ENCODE measurements at regions not wholly inside any gene's neighbourhood (a gene's known extent, or its start where the extent isn't known, plus 50 kb on each side); places are given as distances from the start of the nearest gene placed in this dataset.

GRCh38 chr2:157990173-157990572, 111.5 kb upstream of the UPP2 start:
- no peak for TF ChIP-seq POLR2A (IDR thresholded peaks at IDR 0.05)
- TF ChIP-seq, protein P1, sequence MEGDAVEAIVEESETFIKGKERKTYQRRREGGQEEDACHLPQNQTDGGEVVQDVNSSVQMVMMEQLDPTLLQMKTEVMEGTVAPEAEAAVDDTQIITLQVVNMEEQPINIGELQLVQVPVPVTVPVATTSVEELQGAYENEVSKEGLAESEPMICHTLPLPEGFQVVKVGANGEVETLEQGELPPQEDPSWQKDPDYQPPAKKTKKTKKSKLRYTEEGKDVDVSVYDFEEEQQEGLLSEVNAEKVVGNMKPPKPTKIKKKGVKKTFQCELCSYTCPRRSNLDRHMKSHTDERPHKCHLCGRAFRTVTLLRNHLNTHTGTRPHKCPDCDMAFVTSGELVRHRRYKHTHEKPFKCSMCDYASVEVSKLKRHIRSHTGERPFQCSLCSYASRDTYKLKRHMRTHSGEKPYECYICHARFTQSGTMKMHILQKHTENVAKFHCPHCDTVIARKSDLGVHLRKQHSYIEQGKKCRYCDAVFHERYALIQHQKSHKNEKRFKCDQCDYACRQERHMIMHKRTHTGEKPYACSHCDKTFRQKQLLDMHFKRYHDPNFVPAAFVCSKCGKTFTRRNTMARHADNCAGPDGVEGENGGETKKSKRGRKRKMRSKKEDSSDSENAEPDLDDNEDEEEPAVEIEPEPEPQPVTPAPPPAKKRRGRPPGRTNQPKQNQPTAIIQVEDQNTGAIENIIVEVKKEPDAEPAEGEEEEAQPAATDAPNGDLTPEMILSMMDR (IDR thresholded peaks at IDR 0.05), result no peak

Measured in gastroesophageal sphincter (tissue), 3 donors.